HG03175 (cell line): ENCODE measurements at regions not wholly inside any gene's neighbourhood (a gene's known extent, or its start where the extent isn't known, plus 50 kb on each side); places are given as distances from the start of the nearest gene placed in this dataset.
"Not testable (repeated sequence)": the region's sequence is repeated elsewhere in the genome, so short reads cannot be mapped to it uniquely, and the experiment has no call there.

ENCODE experiments used
- ATAC-seq: cut with Tn5 transposase; IDR thresholded peaks from one replicate; pipeline ENCODE4 v1.9.1; 2021; ENCODE audit warnings: mild to moderate bottlenecking, moderate library complexity; ENCODE audit not compliant: unreplicated experiment

- ATAC-seq = no peak
Observed at GRCh38 chr1:30000266-30000665, 723.1 kb downstream of the MATN1 start.

- ATAC-seq = no peak
Observed at GRCh38 chr1:29999595-29999994, 723.8 kb downstream of the MATN1 start.

- ATAC-seq = no peak
Observed at GRCh38 chr1:29998686-29999085, 724.7 kb downstream of the MATN1 start.

DNA sequence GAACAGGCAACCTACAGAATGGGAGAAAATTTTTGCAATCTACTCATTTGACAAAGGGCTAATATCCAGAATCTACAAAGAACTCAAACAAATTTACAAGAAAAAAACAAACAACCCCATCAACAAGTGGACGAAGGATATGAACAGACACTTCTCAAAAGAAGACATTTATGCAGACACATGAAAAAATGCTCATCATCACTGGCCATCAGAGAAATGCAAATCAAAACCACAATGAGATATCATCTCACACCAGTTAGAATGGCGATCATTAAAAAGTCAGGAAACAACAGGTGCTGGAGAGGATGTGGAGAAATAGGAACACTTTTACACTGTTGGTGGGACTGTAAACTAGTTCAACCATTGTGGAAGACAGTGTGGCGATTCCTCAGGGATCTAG, 725.6 kb downstream of the MATN1 start:
- not testable (repeated sequence) for ATAC-seq

GRCh38 chr1:29993950-29994349, 729.4 kb downstream of the MATN1 start:
- ATAC-seq = no peak

DNA sequence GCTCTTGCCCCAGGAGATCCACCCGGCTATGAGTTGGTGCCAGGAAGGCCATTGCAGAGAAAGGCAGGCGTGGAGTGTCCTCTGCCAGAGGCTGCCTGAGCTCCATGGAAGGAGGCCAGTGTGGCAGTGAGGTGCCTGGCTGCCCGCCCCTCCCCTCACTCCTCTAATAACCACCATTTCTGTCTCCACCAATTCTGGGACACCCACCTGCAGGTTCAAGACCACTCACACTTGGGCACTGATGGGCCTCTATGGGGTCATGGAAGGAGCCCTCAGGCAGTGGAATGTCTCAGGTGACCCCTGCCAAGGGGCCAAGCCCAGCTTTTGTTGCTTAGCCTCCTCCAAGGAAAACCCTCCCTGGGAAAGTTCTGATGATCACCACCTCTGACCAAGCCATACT, 731.6 kb downstream of the MATN1 start:
- ATAC-seq = no peak

DNA sequence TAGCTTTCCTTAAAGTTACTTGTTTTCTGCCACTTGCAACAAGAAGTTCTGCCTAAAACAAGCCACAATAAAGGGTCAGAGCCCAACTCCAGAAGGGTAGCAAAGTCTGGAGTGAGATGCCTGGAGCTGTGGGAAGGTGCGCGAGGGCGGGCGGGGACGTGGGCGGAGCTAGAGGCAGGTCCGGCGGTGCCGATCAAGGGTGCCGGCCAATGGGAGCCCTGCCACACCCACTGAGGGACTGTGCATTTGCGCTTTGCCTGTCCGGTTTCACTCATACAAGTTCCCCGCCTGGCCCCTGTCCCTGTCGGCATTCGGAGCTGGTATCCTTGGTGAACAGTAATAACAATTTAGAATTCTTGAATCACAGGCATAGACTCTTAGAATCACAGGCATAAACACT, 732.4 kb downstream of the MATN1 start:
- ATAC-seq = no peak

DNA sequence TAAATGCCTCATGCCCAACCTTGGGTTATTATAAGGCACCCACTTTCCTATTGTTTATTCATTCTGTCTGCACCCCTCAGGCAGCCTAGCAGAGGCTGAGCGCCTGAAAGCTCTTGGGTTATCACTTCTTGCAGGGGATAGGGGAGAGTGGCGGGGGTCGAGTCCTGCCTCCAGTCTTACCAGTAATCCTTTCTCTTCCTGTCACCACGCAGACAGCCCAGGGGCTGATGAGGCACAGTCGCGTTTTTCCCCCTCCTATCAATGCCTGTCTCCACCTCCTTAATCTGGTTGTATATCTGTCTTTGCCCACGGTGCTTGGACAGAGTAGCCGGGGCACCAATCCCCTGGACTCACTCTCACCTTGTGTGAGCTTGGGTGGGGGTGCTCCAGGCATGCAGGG, 733.1 kb downstream of the MATN1 start:
- ATAC-seq = no peak

GRCh38 chr1:29986986-29987385, 736.4 kb downstream of the MATN1 start:
- no peak for ATAC-seq

DNA sequence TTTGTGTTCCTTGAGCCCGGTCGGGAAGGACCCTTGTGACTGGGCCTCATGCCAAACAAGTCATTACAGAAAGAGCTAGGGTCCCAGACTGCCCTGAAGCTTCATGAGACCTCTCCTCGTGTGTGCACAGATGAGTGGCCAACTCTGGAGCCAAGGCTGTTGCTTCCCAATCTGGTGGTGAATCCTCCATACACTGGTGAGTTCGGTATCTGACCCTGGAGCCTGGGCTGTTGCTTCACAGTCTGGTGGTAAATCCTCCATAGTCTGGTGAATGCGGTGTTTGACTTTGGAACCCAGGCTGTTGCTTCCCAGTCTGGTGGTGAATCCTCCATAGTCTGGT, 737.8 kb downstream of the MATN1 start:
- no peak for ATAC-seq

DNA sequence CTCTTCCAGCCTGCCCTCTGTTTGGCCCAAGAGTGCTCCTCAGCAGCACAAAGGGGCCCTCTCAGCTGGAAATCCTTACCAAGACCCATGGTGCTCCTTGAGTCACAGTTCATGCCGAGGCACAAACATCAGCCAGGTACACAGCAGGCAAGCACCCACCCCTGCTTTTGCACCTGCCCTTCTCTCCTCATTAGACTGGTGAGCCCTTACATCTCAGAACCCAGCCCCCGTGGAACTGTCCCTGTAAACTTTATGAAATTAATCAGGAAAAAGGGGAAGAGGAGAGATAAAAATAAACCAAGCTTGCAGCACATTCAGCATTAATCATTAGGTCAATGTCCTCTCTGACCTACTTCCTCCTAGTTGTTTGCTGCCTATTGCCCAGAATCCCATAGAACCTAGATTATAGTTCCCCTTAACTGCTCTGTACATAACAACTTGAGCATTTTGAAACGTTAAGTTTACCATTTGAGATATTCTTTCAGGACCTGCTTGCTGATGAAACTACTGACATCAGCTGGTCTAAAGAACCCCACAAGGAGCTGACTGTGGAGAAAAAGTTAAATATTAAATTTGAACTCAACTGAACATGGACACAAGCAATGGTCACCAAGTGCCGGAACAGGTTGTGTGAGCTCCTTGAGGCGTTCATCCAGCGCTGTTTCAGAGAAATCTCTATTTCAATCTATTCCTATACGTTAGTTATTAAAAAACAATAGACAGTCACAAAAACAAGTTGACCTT, 738.4 kb downstream of the MATN1 start:
- no peak for ATAC-seq

GRCh38 chr1:29984166-29984861, 739.1 kb downstream of the MATN1 start:
- no peak for ATAC-seq

DNA sequence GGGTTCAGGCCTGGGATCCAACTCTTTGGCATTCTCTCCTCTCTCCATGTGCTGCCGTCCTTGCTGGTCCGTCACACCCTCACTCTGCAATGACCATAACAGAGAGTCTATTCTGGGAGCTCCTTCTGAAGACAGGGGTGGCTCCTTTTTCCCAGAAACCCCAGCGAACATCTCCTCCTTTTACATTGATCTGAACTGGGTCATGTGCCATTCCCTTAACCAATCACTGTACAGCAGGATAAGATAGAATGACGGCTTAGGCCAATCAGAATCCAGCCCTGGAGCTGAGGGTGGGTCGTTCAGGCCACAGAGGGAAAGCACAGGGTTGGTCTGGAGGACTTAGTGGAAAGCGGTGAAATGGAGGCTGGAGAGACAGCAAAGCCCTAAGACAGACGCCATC, 740.1 kb downstream of the MATN1 start:
- no peak for ATAC-seq

DNA sequence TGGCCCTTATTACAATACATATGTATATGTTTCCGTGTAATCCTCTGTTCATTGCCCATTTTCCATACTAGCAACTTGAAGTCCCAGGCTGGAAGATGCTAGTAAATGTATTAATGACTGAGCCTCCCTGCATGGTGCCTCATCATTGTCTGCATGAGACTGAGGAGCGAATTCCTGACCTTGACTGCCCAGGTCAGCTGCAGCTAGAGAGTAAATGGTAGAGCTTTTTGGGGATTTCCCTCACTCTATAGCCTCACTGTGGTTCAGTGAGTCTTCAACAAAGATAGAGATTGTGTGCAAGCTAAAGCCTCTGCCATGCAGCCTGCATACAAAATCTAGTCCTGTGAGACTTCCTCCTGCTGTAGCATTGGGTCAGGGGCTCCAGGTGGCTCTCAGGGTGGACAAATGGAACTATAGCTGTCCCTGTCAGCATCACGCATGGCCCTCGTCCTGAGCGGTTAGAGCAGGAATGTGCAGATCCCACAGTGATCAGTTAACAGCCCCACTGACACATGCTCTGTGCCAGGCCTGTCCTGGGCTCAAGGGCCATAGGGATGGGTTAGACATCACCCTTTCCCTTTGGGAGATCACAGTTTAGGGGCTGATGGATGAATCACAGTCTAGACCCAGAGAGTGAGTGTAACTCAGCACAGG, 741.7 kb downstream of the MATN1 start:
- no peak for ATAC-seq

GRCh38 chr1:29977550-29977949, 741.2 kb downstream of the PTPRU start:
- ATAC-seq = no peak

DNA sequence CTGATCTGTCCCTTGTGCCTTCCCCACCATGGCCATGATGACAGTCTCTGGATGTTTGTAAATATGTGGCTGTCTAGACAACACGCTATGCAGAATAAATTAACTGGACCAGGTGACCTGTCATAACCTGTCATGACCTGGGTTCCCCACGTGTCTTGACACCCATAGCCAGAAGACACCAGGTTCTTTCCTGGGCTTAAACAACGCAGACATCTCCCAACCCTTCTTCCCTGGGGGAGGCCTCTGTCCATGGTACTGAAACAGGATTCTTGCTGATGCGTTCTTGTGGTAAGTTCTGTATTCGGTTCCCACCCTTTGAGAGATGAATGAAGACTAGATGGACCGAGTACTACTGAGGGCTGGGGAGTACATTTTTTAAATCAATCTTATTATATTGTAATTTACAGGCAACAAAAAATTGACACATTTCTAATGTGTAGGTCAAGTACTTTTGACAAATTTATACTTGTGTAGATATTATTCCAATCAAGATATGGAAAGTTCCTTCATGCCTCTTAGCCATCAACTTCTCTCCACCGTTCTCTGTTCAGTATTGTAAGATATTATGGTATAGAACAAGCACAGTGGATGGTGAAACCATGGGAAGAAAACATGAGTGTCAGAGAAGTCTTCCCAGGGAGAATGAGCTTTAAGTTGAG, 738.8 kb downstream of the PTPRU start:
- ATAC-seq = no peak

DNA sequence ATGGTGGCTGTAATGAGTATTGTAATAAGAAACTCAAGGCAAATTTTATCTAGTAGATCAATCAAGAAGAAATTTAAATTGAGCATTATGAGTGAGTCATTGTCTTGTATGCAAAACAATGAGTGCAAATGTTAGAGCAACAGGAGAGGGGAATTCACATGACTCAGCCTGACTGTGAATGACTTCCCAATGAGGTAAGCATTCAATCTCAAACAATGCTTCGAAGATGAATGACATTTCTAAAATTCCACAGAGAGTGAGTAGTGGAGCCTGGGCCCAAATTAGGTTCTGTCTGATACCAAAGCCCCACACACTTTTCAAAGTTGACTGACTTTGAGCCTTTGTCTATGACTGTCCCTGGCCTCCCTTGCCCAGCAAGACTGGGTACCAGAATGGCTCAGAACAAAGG, 738.0 kb downstream of the PTPRU start:
- ATAC-seq = no peak

- no peak for ATAC-seq
Observed at GRCh38 chr1:29973406-29973805, 737.1 kb downstream of the PTPRU start.

- no peak for ATAC-seq
Observed at GRCh38 chr1:29972421-29973053, 736.2 kb downstream of the PTPRU start.

GRCh38 chr1:29971703-29972102, 735.4 kb downstream of the PTPRU start:
- ATAC-seq = no peak

DNA sequence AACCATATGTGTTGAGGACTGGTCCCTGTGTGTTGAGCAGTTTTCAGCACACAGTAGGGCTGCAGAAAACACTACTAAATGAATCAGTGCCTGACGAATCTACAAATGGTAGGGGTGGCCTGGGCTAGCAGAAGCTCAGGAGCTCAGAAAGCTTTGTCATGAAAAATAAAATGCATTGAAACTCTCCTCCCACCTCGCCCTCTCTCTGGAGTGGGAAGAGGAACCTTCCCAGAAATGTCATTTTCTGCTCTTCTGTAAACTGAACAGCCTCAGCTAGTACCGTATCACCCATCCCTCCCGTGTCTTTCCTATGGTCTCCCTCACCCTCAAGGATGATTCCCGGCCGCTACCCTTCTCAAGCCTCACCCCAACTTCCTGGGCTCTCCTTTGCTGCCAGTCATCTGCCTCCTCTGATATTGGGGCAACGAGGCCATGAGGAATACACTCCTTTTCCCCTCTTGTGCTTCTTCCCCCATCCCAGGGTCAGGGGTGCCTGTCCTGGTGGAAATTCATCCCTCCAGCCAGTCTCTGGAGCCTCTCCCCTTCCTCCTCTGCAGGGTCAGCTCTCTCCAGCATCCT, 734.5 kb downstream of the PTPRU start:
- no peak for ATAC-seq
